NCI-H748 treated with DMSO at 0.1 percent for 48 hours (cell line): ENCODE measurements at regions not wholly inside any gene's neighbourhood (a gene's known extent, or its start where the extent isn't known, plus 50 kb on each side); places are given as distances from the start of the nearest gene placed in this dataset.

Experiments used
- DNase-seq: peaks from one replicate; lab custom pipeline; 2025; lab: John Stamatoyannopoulos, UW

- no peak for DNase-seq
Measured at GRCh38 chr9:12874395-12874794, 99.6 kb downstream of the LURAP1L start.

GRCh38 chr9:12875191-12875590, 100.4 kb downstream of the LURAP1L start:
- DNase-seq, result no peak

- no peak for DNase-seq
Measured at GRCh38 chr9:12876872-12877271, 102.1 kb downstream of the LURAP1L start.

- peak; percentile 61 for DNase-seq
Measured at GRCh38 chr9:12878351-12878978, 103.6 kb downstream of the LURAP1L start.

- DNase-seq, result no peak
Measured at GRCh38 chr9:12879961-12880360, 105.1 kb downstream of the LURAP1L start.

GRCh38 chr9:12880406-12881015, 105.7 kb downstream of the LURAP1L start:
- DNase-seq, result no peak

- no peak for DNase-seq
Measured at GRCh38 chr9:12882430-12882829, 107.6 kb downstream of the LURAP1L start.

GRCh38 chr9:12884736-12885395, 110.0 kb downstream of the LURAP1L start:
- peak; percentile 25 for DNase-seq

- DNase-seq, result no peak
Measured at GRCh38 chr9:12889402-12890106, 114.7 kb downstream of the LURAP1L start.

- no peak for DNase-seq
Measured at GRCh38 chr9:12891588-12891987, 116.8 kb downstream of the LURAP1L start.

GRCh38 chr9:12903316-12903715, 128.5 kb downstream of the LURAP1L start:
- no peak for DNase-seq

GRCh38 chr9:12904261-12905000, 129.6 kb downstream of the LURAP1L start:
- no peak for DNase-seq

GRCh38 chr9:12906646-12907045, 131.8 kb downstream of the LURAP1L start:
- DNase-seq, result no peak

- DNase-seq, result peak; percentile 44
Measured at GRCh38 chr9:12908895-12909294, 134.1 kb downstream of the LURAP1L start.

GRCh38 chr9:12915366-12915954, 140.6 kb downstream of the LURAP1L start:
- no peak for DNase-seq

- no peak for DNase-seq
Measured at GRCh38 chr9:12916042-12916441, 141.2 kb downstream of the LURAP1L start.

- DNase-seq, result no peak
Measured at GRCh38 chr9:12920437-12920836, 145.6 kb downstream of the LURAP1L start.

- no peak for DNase-seq
Measured at GRCh38 chr9:12921621-12922020, 146.8 kb downstream of the LURAP1L start.

- DNase-seq, result no peak
Measured at GRCh38 chr9:12922224-12922866, 147.5 kb downstream of the LURAP1L start.

- DNase-seq, result no peak
Measured at GRCh38 chr9:12923468-12924009, 148.7 kb downstream of the LURAP1L start.

- DNase-seq, result no peak
Measured at GRCh38 chr9:12930906-12931305, 156.1 kb downstream of the LURAP1L start.
